ENCODE measurements at regions not wholly inside any gene's neighbourhood (a gene's known extent, or its start where the extent isn't known, plus 50 kb on each side); places are given as distances from the start of the nearest gene placed in this dataset.

DNA sequence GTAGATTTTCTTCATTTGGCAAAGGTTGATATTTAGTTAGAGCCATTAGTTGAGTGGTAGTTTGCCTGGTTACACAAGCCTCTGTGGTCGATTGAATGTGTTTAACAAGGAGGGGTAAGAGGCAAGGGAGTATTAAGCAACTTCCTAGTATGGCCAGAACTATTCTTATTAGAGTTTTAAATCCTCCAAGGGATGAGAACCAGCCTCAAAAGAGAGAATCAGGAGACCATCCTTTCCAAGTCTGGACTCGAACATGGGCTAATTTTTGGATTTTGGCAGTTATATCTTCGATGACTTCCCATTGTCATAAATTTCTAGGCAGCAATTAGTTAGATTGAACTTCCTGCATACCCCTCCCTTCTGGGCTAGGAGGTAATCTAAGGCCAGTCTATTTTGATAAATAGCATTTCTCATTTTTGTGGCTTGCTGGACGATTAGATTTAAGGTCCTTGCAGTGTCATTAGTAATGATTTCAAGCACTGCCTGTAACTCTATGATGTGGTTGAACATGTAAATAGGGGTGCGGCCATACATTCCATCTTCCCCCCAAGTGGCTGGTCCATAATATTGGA, 219.5 kb upstream of the KCND2 start:
- TF ChIP-seq, protein P1, sequence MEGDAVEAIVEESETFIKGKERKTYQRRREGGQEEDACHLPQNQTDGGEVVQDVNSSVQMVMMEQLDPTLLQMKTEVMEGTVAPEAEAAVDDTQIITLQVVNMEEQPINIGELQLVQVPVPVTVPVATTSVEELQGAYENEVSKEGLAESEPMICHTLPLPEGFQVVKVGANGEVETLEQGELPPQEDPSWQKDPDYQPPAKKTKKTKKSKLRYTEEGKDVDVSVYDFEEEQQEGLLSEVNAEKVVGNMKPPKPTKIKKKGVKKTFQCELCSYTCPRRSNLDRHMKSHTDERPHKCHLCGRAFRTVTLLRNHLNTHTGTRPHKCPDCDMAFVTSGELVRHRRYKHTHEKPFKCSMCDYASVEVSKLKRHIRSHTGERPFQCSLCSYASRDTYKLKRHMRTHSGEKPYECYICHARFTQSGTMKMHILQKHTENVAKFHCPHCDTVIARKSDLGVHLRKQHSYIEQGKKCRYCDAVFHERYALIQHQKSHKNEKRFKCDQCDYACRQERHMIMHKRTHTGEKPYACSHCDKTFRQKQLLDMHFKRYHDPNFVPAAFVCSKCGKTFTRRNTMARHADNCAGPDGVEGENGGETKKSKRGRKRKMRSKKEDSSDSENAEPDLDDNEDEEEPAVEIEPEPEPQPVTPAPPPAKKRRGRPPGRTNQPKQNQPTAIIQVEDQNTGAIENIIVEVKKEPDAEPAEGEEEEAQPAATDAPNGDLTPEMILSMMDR (IDR thresholded peaks at IDR 0.05; ENCODE audit: insufficient read depth, low read depth, low read length), result no peak
- TF ChIP-seq EZH2 (IDR thresholded peaks at IDR 0.05; ENCODE audit: insufficient read depth, low read length), result no peak

All from astrocyte (in vitro differentiated cells and primary cell).